OCI-LY7 (cell line): ENCODE measurements at regions not wholly inside any gene's neighbourhood (a gene's known extent, or its start where the extent isn't known, plus 50 kb on each side); places are given as distances from the start of the nearest gene placed in this dataset.

Experiments
- BruUV-seq: library from RNA; stranded (reverse); fragments of 400-500 nt; replicated peaks from 2 replicates; lab custom pipeline; 2021; lab: Mats Ljungman, UMichigan
- CTCF ChIA-PET: fragments of 300-600 bp; sonication (Branson Sonifier 250); formaldehyde crosslinking; loops from one replicate; lab custom pipeline; 2022; ENCODE audit warnings: antibody characterized with exemption; ENCODE audit not compliant: unreplicated experiment; lab: Charles Lee
- POLR2A ChIA-PET: fragments of 300-600 bp; sonication (Branson Sonifier 250); formaldehyde crosslinking; loops from one replicate; lab custom pipeline; 2022; ENCODE audit warnings: antibody characterized with exemption; lab: Charles Lee
- DNase-seq: peaks from one replicate; pipeline ENCODE4 v3.0.0-alpha.2; 2015; ENCODE audit warnings: low spot score
- H2AFZ ChIP-seq: fragments of 200-600 bp; sonication (generic), shearing (Covaris generic); 2 replicates; pipeline ENCODE4 v1.6.1; 2014; ENCODE audit warnings: mild to moderate bottlenecking, antibody characterized with exemption, low read length, moderate library complexity
- H3K27ac ChIP-seq: fragments of 200-600 bp; sonication (generic); 2 replicates; pipeline ENCODE4 v1.5.1; 2014; ENCODE audit warnings: mixed run types, low read depth, mild to moderate bottlenecking, moderate library complexity, low read length, inconsistent platforms; ENCODE audit not compliant: poor library complexity, severe bottlenecking
- H3K36me3 ChIP-seq: fragments of 200-600 bp; sonication (generic); 2 replicates; pipeline ENCODE4 v1.6.1; 2014; ENCODE audit warnings: mild to moderate bottlenecking, antibody characterized with exemption, low read length, moderate library complexity, mixed read lengths; ENCODE audit not compliant: insufficient read depth
- H3K4me1 ChIP-seq: fragments of 200-600 bp; sonication (generic); 2 replicates; pipeline ENCODE4 v1.5.1; 2014; ENCODE audit warnings: mild to moderate bottlenecking, low read length; ENCODE audit not compliant: insufficient read depth, poor library complexity, severe bottlenecking
- H3K4me2 ChIP-seq: fragments of 200-600 bp; sonication (generic); 2 replicates; pipeline ENCODE4 v1.6.1; 2014; ENCODE audit warnings: mild to moderate bottlenecking, low read length
- H3K4me3 ChIP-seq: fragments of 200-600 bp; sonication (generic); 2 replicates; pipeline ENCODE4 v1.5.1; 2014; ENCODE audit warnings: mild to moderate bottlenecking, low read depth, low read length; ENCODE audit not compliant: poor library complexity, severe bottlenecking
- H3K79me2 ChIP-seq: fragments of 200-600 bp; sonication (generic); 2 replicates; pipeline ENCODE4 v1.6.1; 2016; ENCODE audit warnings: low read depth, mild to moderate bottlenecking, low read length, moderate library complexity, mixed read lengths; ENCODE audit not compliant: insufficient read depth
- H3K9me2 ChIP-seq: fragments of 200-600 bp; sonication (generic); 2 replicates; pipeline ENCODE4 v1.6.1; 2016; ENCODE audit warnings: mild to moderate bottlenecking, low read length, mixed read lengths; ENCODE audit not compliant: insufficient read depth
- H3K9me3 ChIP-seq: fragments of 200-600 bp; sonication (generic); 2 replicates; pipeline ENCODE4 v1.6.1; 2014; ENCODE audit warnings: mild to moderate bottlenecking, mixed run types, low read length, mixed read lengths
- H4K20me1 ChIP-seq: fragments of 200-600 bp; sonication (generic); 2 replicates; pipeline ENCODE4 v1.6.1; 2014; ENCODE audit warnings: mild to moderate bottlenecking, antibody characterized with exemption, low read length, moderate library complexity, mixed read lengths; ENCODE audit not compliant: insufficient read depth
- CTCF ChIP-seq: fragments of 200-600 bp; sonication (generic); conservative IDR thresholded peaks from 2 replicates; pipeline ENCODE4 v1.5.1; 2014; ENCODE audit warnings: mild to moderate bottlenecking, antibody characterized with exemption, low read length, moderate library complexity, mixed read lengths
- EZH2phosphoT487 ChIP-seq: fragments of 200-600 bp; sonication (generic); IDR thresholded peaks from 2 replicates; pipeline ENCODE4 v1.6.1; 2018; ENCODE audit warnings: low read depth, borderline replicate concordance, mild to moderate bottlenecking, mixed run types, antibody characterized with exemption, low read length, moderate library complexity, mixed read lengths
- intact Hi-C: fragments of 100-400 bp; cut with micrococcal nuclease; formaldehyde crosslinking; loops from one replicate; pipeline ENCODE4 v1.10.0; 2022; ENCODE audit not compliant: unreplicated experiment

- Histone ChIP-seq H3K4me1 (no peaks in the 10 kb centered on the region), H2AFZ (no peak overlapping the region), H4K20me1 (no peaks in the 10 kb centered on the region), H3K4me3 (no peak overlapping the region), H3K9me2 (no peaks in the 10 kb centered on the region), H3K36me3 (no peaks in the 10 kb centered on the region), H3K4me2 (no peak overlapping the region), H3K9me3 (no peaks in the 10 kb centered on the region), H3K27ac (no peak overlapping the region), H3K79me2 (no peaks in the 10 kb centered on the region)
- no TSS peak for BruUV-seq
- DNase-seq = no peak
- no peak for TF ChIP-seq CTCF
- TF ChIP-seq EZH2phosphoT487 = no peak
- POLR2A ChIA-PET = interaction anchor here (0.9 to 1.3 kb wide), 4 partner anchors 12 to 51 kb away, joined by 3 to 5 read pairs (median 4); no protein-coding TSS in a partner anchor
- intact Hi-C loops = no loop called here
- CTCF ChIA-PET = no interaction called here
Observed at GRCh38 chr2:196551014-196551413, 88.5 kb upstream of the CCDC150 start.

GRCh38 chr2:196555161-196555560 lies 84.4 kb upstream of the CCDC150 start:
- H3K36me3 ChIP-seq = no peaks in the 10 kb centered on the region
- no TSS peak for BruUV-seq
- no peaks in the 10 kb centered on the region for H3K4me1 ChIP-seq
- no peak for DNase-seq
- no peaks in the 10 kb centered on the region for H4K20me1 ChIP-seq
- TF ChIP-seq CTCF (no peak), EZH2phosphoT487 (no peak)
- H3K9me3 ChIP-seq = no peaks in the 10 kb centered on the region
- ChIA-PET POLR2A (interaction anchor here (1.2 kb wide), 1 partner anchor 11 kb away, joined by 3 read pairs; no protein-coding TSS in a partner anchor), CTCF (no interaction called here)
- no peak overlapping the region for H3K4me3 ChIP-seq
- no peak overlapping the region for H2AFZ ChIP-seq
- H3K9me2 ChIP-seq = no peaks in the 10 kb centered on the region
- no peak overlapping the region for H3K4me2 ChIP-seq
- no peak overlapping the region for H3K27ac ChIP-seq
- intact Hi-C loops = no loop called here
- no peaks in the 10 kb centered on the region for H3K79me2 ChIP-seq

GRCh38 chr2:196555726-196556125 lies 83.8 kb upstream of the CCDC150 start:
- Histone ChIP-seq H3K4me3 (no peak overlapping the region), H3K4me1 (no peaks in the 10 kb centered on the region), H4K20me1 (no peaks in the 10 kb centered on the region), H3K4me2 (no peak overlapping the region), H2AFZ (no peak overlapping the region), H3K9me3 (no peaks in the 10 kb centered on the region), H3K9me2 (no peaks in the 10 kb centered on the region), H3K79me2 (no peaks in the 10 kb centered on the region), H3K27ac (no peak overlapping the region), H3K36me3 (no peaks in the 10 kb centered on the region)
- TF ChIP-seq CTCF = no peak
- TF ChIP-seq EZH2phosphoT487 = no peak
- no TSS peak for BruUV-seq
- POLR2A ChIA-PET = interaction anchor here (1.2 kb wide), 1 partner anchor 10 kb away, joined by 3 read pairs; no protein-coding TSS in a partner anchor
- intact Hi-C loops = no loop called here
- DNase-seq = no peak
- CTCF ChIA-PET = no interaction called here
